ENCODE measurements at regions not wholly inside any gene's neighbourhood (a gene's known extent, or its start where the extent isn't known, plus 50 kb on each side); places are given as distances from the start of the nearest gene placed in this dataset.
"Not testable (repeated sequence)": the region's sequence is repeated elsewhere in the genome, so short reads cannot be mapped to it uniquely, and the experiment has no call there.

- H3K4me1 ChIP-seq: peaks cover 18% of the 10 kb centered on the region
- H3K4me3 ChIP-seq (ENCODE audit: low read depth, low read length): no peak overlapping the region
- no peaks in the 10 kb centered on the region for H3K9me3 ChIP-seq
- H3K27me3 ChIP-seq: no peaks in the 10 kb centered on the region
- DNase-seq: no peak
- H3K36me3 ChIP-seq: no peaks in the 10 kb centered on the region
- TF ChIP-seq CTCF (IDR thresholded peaks at IDR 0.05; ENCODE audit: low read depth, low read length): no peak
Measured at GRCh38 chr12:25695574-25695973, 142.5 kb upstream of the LMNTD1 start.

GRCh38 chr12:25698772-25699171 lies 145.7 kb upstream of the LMNTD1 start:
- Histone ChIP-seq H3K4me3 (ENCODE audit: low read depth, low read length) (no peak overlapping the region), H3K4me1 (peaks cover 7% of the 10 kb centered on the region), H3K9me3 (no peaks in the 10 kb centered on the region), H3K27me3 (no peaks in the 10 kb centered on the region), H3K36me3 (no peaks in the 10 kb centered on the region)
- TF ChIP-seq CTCF (IDR thresholded peaks at IDR 0.05; ENCODE audit: low read depth, low read length): no peak
- DNase-seq: no peak

- DNase-seq: no peak
- no peak for TF ChIP-seq CTCF (IDR thresholded peaks at IDR 0.05; ENCODE audit: low read depth, low read length)
- H3K36me3 ChIP-seq: no peaks in the 10 kb centered on the region
- no peaks in the 10 kb centered on the region for H3K9me3 ChIP-seq
- H3K4me1 ChIP-seq: peaks cover under 1% of the 10 kb centered on the region
- H3K27me3 ChIP-seq: no peaks in the 10 kb centered on the region
- no peak overlapping the region for H3K4me3 ChIP-seq (ENCODE audit: low read depth, low read length)
Measured at GRCh38 chr12:25699454-25699853, 146.4 kb upstream of the LMNTD1 start.

- no peak for DNase-seq
- TF ChIP-seq CTCF (IDR thresholded peaks at IDR 0.05; ENCODE audit: low read depth, low read length): no peak
- no peaks in the 10 kb centered on the region for H3K36me3 ChIP-seq
Measured at GRCh38 chr12:25701290-25701689, 148.2 kb upstream of the LMNTD1 start.

GRCh38 chr12:25702553-25702952 lies 149.5 kb upstream of the LMNTD1 start:
- no peaks in the 10 kb centered on the region for H3K36me3 ChIP-seq
- H3K9me3 ChIP-seq: no peaks in the 10 kb centered on the region
- no peaks in the 10 kb centered on the region for H3K4me1 ChIP-seq
- no peaks in the 10 kb centered on the region for H3K27me3 ChIP-seq
- no peak for DNase-seq
- no peak for TF ChIP-seq CTCF (IDR thresholded peaks at IDR 0.05; ENCODE audit: low read depth, low read length)
- no peak overlapping the region for H3K4me3 ChIP-seq (ENCODE audit: low read depth, low read length)

More at GRCh38 chr12:25701290-25701689, 148.2 kb upstream of the LMNTD1 start:
- Histone ChIP-seq H3K4me3 (ENCODE audit: low read depth, low read length) (no peak overlapping the region), H3K27me3 (no peaks in the 10 kb centered on the region), H3K4me1 (no peaks in the 10 kb centered on the region), H3K9me3 (no peaks in the 10 kb centered on the region)

- DNase-seq: no peak
- no peaks in the 10 kb centered on the region for H3K36me3 ChIP-seq
- no peak for TF ChIP-seq CTCF (IDR thresholded peaks at IDR 0.05; ENCODE audit: low read depth, low read length)
- H3K4me3 ChIP-seq (ENCODE audit: low read depth, low read length): no peak overlapping the region
- no peaks in the 10 kb centered on the region for H3K9me3 ChIP-seq
- H3K4me1 ChIP-seq: no peaks in the 10 kb centered on the region
- H3K27me3 ChIP-seq: no peaks in the 10 kb centered on the region
Measured at GRCh38 chr12:25705261-25705660, 152.2 kb upstream of the LMNTD1 start.

- DNase-seq; H3K36me3 ChIP-seq; H3K4me3 ChIP-seq (ENCODE audit: low read depth, low read length); H3K27me3 ChIP-seq; H3K9me3 ChIP-seq; H3K4me1 ChIP-seq: not testable (repeated sequence)
Measured at GRCh38 chr12:25706646-25707045, 153.6 kb upstream of the LMNTD1 start.
